ENCODE measurements at regions not wholly inside any gene's neighbourhood (a gene's known extent, or its start where the extent isn't known, plus 50 kb on each side); places are given as distances from the start of the nearest gene placed in this dataset.

DNA sequence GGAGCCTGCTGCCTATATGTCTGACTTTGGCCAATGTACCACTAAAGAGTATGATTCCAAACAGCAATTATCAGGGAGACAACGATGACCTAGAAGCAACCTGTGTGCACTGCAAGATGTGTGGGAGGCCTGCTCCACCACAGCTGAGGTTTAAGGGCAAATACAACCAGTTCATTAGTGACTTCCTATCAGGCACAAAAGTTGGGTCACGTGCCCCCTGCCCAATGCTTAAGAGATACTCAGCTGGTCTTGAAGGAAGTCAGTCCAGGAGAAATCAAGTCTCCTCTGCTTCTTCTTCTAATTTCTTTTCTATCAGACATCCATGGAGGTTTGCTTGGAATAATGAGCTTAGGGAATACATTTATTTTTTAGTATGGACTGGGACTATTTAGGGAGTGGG lies 296.0 kb downstream of the HLX start:
- TF ChIP-seq EZH2 (IDR thresholded peaks at IDR 0.05; ENCODE audit: borderline replicate concordance, low read depth, low read length, severe bottlenecking) (no peak), POLR2AphosphoS5 (IDR thresholded peaks at IDR 0.05; ENCODE audit: insufficient read depth, low read depth, low read length) (no peak), MAX (IDR thresholded peaks at IDR 0.05; ENCODE audit: insufficient read depth, insufficient read length) (no peak), CTCF (IDR thresholded peaks at IDR 0.05; ENCODE audit: extremely low read depth in 1 of 2, insufficient read depth in 1 of 2, low read depth in 1 of 2, low read length in 2 of 2) (no peak)
